ENCODE measurements at regions not wholly inside any gene's neighbourhood (a gene's known extent, or its start where the extent isn't known, plus 50 kb on each side); places are given as distances from the start of the nearest gene placed in this dataset.

- no CpG with 5 or more reads among the region's 4 CpGs for WGBS (ENCODE audit: insufficient coverage)
- no peaks in the 10 kb centered on the region for H3K9me3 ChIP-seq (replicated peaks; ENCODE audit: control insufficient read depth, low read depth, low read length)
These were observed 802.3 kb upstream of the GYPC start for GRCh38 chr2:125853626-125854025.

GRCh38 chr2:125855204-125855603 is 800.8 kb upstream of the GYPC start:
- no peak overlapping the region for H3K4me3 ChIP-seq (ENCODE audit: low read length)
- DNase-seq: no peak
- no peak overlapping the region for H3K27ac ChIP-seq (ENCODE audit: low read length)
- H3K36me3 ChIP-seq (ENCODE audit: control insufficient read depth, insufficient read depth, low read length): no peaks in the 10 kb centered on the region
- H3K9me3 ChIP-seq (replicated peaks; ENCODE audit: control insufficient read depth, low read depth, low read length): no peaks in the 10 kb centered on the region
- no CpG with 5 or more reads among the region's 3 CpGs for WGBS (ENCODE audit: insufficient coverage)
- no peaks in the 10 kb centered on the region for H3K27me3 ChIP-seq (ENCODE audit: control insufficient read depth, insufficient read depth, low read length)
- H3K4me1 ChIP-seq (ENCODE audit: control insufficient read depth, insufficient read depth, low read length): no peaks in the 10 kb centered on the region

More at GRCh38 chr2:125853626-125854025, 802.3 kb upstream of the GYPC start:
- Histone ChIP-seq H3K36me3 (ENCODE audit: control insufficient read depth, insufficient read depth, low read length) (no peaks in the 10 kb centered on the region), H3K27ac (ENCODE audit: low read length) (no peak overlapping the region), H3K27me3 (ENCODE audit: control insufficient read depth, insufficient read depth, low read length) (no peaks in the 10 kb centered on the region), H3K4me1 (ENCODE audit: control insufficient read depth, insufficient read depth, low read length) (no peaks in the 10 kb centered on the region), H3K4me3 (ENCODE audit: low read length) (no peak overlapping the region)
- DNase-seq: no peak

- Histone ChIP-seq H3K4me3 (ENCODE audit: low read length) (no peak overlapping the region), H3K9me3 (replicated peaks; ENCODE audit: control insufficient read depth, low read depth, low read length) (no peaks in the 10 kb centered on the region), H3K4me1 (ENCODE audit: control insufficient read depth, insufficient read depth, low read length) (no peaks in the 10 kb centered on the region), H3K36me3 (ENCODE audit: control insufficient read depth, insufficient read depth, low read length) (no peaks in the 10 kb centered on the region), H3K27me3 (ENCODE audit: control insufficient read depth, insufficient read depth, low read length) (no peaks in the 10 kb centered on the region), H3K27ac (ENCODE audit: low read length) (no peak overlapping the region)
- no CpG with 5 or more reads among the region's 8 CpGs for WGBS (ENCODE audit: insufficient coverage)
- peak; percentile 1 for DNase-seq
These were observed 797.8 kb upstream of the GYPC start for GRCh38 chr2:125857971-125858794.

GRCh38 chr2:125861461-125861860 is 794.5 kb upstream of the GYPC start:
- no CpG with 5 or more reads among the region's 1 CpG for WGBS (ENCODE audit: insufficient coverage)
- H3K36me3 ChIP-seq (ENCODE audit: control insufficient read depth, insufficient read depth, low read length): no peaks in the 10 kb centered on the region
- no peak overlapping the region for H3K4me3 ChIP-seq (ENCODE audit: low read length)
- H3K4me1 ChIP-seq (ENCODE audit: control insufficient read depth, insufficient read depth, low read length): no peaks in the 10 kb centered on the region
- no peak for DNase-seq
- no peak overlapping the region for H3K27ac ChIP-seq (ENCODE audit: low read length)
- H3K9me3 ChIP-seq (replicated peaks; ENCODE audit: control insufficient read depth, low read depth, low read length): no peaks in the 10 kb centered on the region
- no peaks in the 10 kb centered on the region for H3K27me3 ChIP-seq (ENCODE audit: control insufficient read depth, insufficient read depth, low read length)

- H3K27me3 ChIP-seq (ENCODE audit: control insufficient read depth, insufficient read depth, low read length): no peaks in the 10 kb centered on the region
- no peak for DNase-seq
- H3K9me3 ChIP-seq (replicated peaks; ENCODE audit: control insufficient read depth, low read depth, low read length): no peaks in the 10 kb centered on the region
- no peaks in the 10 kb centered on the region for H3K4me1 ChIP-seq (ENCODE audit: control insufficient read depth, insufficient read depth, low read length)
- WGBS (ENCODE audit: insufficient coverage): no CpG with 5 or more reads among the region's 4 CpGs
- H3K36me3 ChIP-seq (ENCODE audit: control insufficient read depth, insufficient read depth, low read length): no peaks in the 10 kb centered on the region
- H3K4me3 ChIP-seq (ENCODE audit: low read length): no peak overlapping the region
- H3K27ac ChIP-seq (ENCODE audit: low read length): no peak overlapping the region
These were observed 788.0 kb upstream of the GYPC start for GRCh38 chr2:125867908-125868307.

- no CpG with 5 or more reads among the region's 2 CpGs for WGBS (ENCODE audit: insufficient coverage)
- no peaks in the 10 kb centered on the region for H3K4me1 ChIP-seq (ENCODE audit: control insufficient read depth, insufficient read depth, low read length)
- H3K9me3 ChIP-seq (replicated peaks; ENCODE audit: control insufficient read depth, low read depth, low read length): no peaks in the 10 kb centered on the region
- no peak overlapping the region for H3K4me3 ChIP-seq (ENCODE audit: low read length)
- no peaks in the 10 kb centered on the region for H3K27me3 ChIP-seq (ENCODE audit: control insufficient read depth, insufficient read depth, low read length)
- no peaks in the 10 kb centered on the region for H3K36me3 ChIP-seq (ENCODE audit: control insufficient read depth, insufficient read depth, low read length)
- no peak for DNase-seq
- no peak overlapping the region for H3K27ac ChIP-seq (ENCODE audit: low read length)
These were observed 785.7 kb upstream of the GYPC start for GRCh38 chr2:125870264-125870663.

- Histone ChIP-seq H3K4me1 (ENCODE audit: control insufficient read depth, insufficient read depth, low read length) (no peaks in the 10 kb centered on the region), H3K9me3 (replicated peaks; ENCODE audit: control insufficient read depth, low read depth, low read length) (no peaks in the 10 kb centered on the region), H3K36me3 (ENCODE audit: control insufficient read depth, insufficient read depth, low read length) (no peaks in the 10 kb centered on the region), H3K4me3 (ENCODE audit: low read length) (no peak overlapping the region), H3K27me3 (ENCODE audit: control insufficient read depth, insufficient read depth, low read length) (no peaks in the 10 kb centered on the region), H3K27ac (ENCODE audit: low read length) (no peak overlapping the region)
- DNase-seq: no peak
- WGBS (ENCODE audit: insufficient coverage): 83% methylated on average over 1 of the region's 1 CpG
These were observed 785.2 kb upstream of the GYPC start for GRCh38 chr2:125870746-125871145.

- WGBS (ENCODE audit: insufficient coverage): no CpG with 5 or more reads among the region's 6 CpGs
These were observed 781.4 kb upstream of the GYPC start for GRCh38 chr2:125874564-125874963.

GRCh38 chr2:125885340-125885739 is 770.6 kb upstream of the GYPC start:
- Histone ChIP-seq H3K9me3 (replicated peaks; ENCODE audit: control insufficient read depth, low read depth, low read length) (peaks cover 16% of the 10 kb centered on the region), H3K27me3 (ENCODE audit: control insufficient read depth, insufficient read depth, low read length) (no peaks in the 10 kb centered on the region), H3K36me3 (ENCODE audit: control insufficient read depth, insufficient read depth, low read length) (no peaks in the 10 kb centered on the region), H3K4me3 (ENCODE audit: low read length) (no peak overlapping the region), H3K4me1 (ENCODE audit: control insufficient read depth, insufficient read depth, low read length) (no peaks in the 10 kb centered on the region), H3K27ac (ENCODE audit: low read length) (no peak overlapping the region)
- DNase-seq: no peak
- WGBS (ENCODE audit: insufficient coverage): no CpG with 5 or more reads among the region's 3 CpGs

More at GRCh38 chr2:125874564-125874963, 781.4 kb upstream of the GYPC start:
- peak; percentile 85 for DNase-seq
- no peaks in the 10 kb centered on the region for H3K27me3 ChIP-seq (ENCODE audit: control insufficient read depth, insufficient read depth, low read length)
- H3K9me3 ChIP-seq (replicated peaks; ENCODE audit: control insufficient read depth, low read depth, low read length): peaks cover 4% of the 10 kb centered on the region
- H3K4me1 ChIP-seq (ENCODE audit: control insufficient read depth, insufficient read depth, low read length): no peaks in the 10 kb centered on the region
- no peaks in the 10 kb centered on the region for H3K36me3 ChIP-seq (ENCODE audit: control insufficient read depth, insufficient read depth, low read length)
- no peak overlapping the region for H3K27ac ChIP-seq (ENCODE audit: low read length)
- H3K4me3 ChIP-seq (ENCODE audit: low read length): no peak overlapping the region

- H3K4me3 ChIP-seq (ENCODE audit: low read length): no peak overlapping the region
- 100% methylated on average over 1 of the region's 4 CpGs for WGBS (ENCODE audit: insufficient coverage)
- no peaks in the 10 kb centered on the region for H3K36me3 ChIP-seq (ENCODE audit: control insufficient read depth, insufficient read depth, low read length)
- peaks cover 18% of the 10 kb centered on the region for H3K9me3 ChIP-seq (replicated peaks; ENCODE audit: control insufficient read depth, low read depth, low read length)
- no peak overlapping the region for H3K27ac ChIP-seq (ENCODE audit: low read length)
- no peak for DNase-seq
- no peaks in the 10 kb centered on the region for H3K27me3 ChIP-seq (ENCODE audit: control insufficient read depth, insufficient read depth, low read length)
- H3K4me1 ChIP-seq (ENCODE audit: control insufficient read depth, insufficient read depth, low read length): no peaks in the 10 kb centered on the region
These were observed 769.8 kb upstream of the GYPC start for GRCh38 chr2:125886153-125886552.

GRCh38 chr2:125901278-125901677 is 754.7 kb upstream of the GYPC start:
- Histone ChIP-seq H3K4me1 (ENCODE audit: control insufficient read depth, insufficient read depth, low read length) (no peaks in the 10 kb centered on the region), H3K4me3 (ENCODE audit: low read length) (no peak overlapping the region)

More at GRCh38 chr2:125901278-125901677, 754.7 kb upstream of the GYPC start:
- DNase-seq: no peak
- no peaks in the 10 kb centered on the region for H3K36me3 ChIP-seq (ENCODE audit: control insufficient read depth, insufficient read depth, low read length)
- H3K9me3 ChIP-seq (replicated peaks; ENCODE audit: control insufficient read depth, low read depth, low read length): peaks cover 3% of the 10 kb centered on the region
- no peak overlapping the region for H3K27ac ChIP-seq (ENCODE audit: low read length)
- no peaks in the 10 kb centered on the region for H3K27me3 ChIP-seq (ENCODE audit: control insufficient read depth, insufficient read depth, low read length)
